Activated naive CD8-positive, alpha-beta T cell treated with anti-CD3 and anti-CD28 coated beads, Interleukin-2, amount 50 U/mL, for 16 hours (primary cell): ENCODE measurements at regions not wholly inside any gene's neighbourhood (a gene's known extent, or its start where the extent isn't known, plus 50 kb on each side); places are given as distances from the start of the nearest gene placed in this dataset.
"Not testable (repeated sequence)": the region's sequence is repeated elsewhere in the genome, so short reads cannot be mapped to it uniquely, and the experiment has no call there.

Source experiments
- DNase-seq: peaks from one replicate; pipeline ENCODE4 v3.0.0-alpha.2; 2020; ENCODE audit warnings: low read depth, low spot score

DNA sequence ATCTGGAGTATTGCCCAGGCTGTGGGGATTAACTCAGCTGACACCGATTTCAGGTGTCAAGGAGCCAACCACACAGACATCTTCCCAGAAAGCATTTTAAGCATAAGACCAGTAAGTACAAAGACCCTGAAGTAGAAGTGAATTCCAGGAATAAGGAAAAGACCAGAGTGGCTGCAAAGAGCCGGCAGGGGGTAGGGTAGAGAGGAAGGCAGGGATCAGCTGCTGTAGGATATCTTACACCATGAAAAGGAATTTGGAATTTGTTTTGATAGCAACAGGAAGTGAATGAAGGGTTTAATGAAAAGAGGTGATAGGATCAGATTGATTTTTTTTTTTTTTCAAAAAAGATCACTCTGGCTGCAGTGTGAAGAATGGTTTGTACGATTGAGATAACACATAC lies 113.6 kb upstream of the PPARGC1A start:
- DNase-seq = no peak

DNA sequence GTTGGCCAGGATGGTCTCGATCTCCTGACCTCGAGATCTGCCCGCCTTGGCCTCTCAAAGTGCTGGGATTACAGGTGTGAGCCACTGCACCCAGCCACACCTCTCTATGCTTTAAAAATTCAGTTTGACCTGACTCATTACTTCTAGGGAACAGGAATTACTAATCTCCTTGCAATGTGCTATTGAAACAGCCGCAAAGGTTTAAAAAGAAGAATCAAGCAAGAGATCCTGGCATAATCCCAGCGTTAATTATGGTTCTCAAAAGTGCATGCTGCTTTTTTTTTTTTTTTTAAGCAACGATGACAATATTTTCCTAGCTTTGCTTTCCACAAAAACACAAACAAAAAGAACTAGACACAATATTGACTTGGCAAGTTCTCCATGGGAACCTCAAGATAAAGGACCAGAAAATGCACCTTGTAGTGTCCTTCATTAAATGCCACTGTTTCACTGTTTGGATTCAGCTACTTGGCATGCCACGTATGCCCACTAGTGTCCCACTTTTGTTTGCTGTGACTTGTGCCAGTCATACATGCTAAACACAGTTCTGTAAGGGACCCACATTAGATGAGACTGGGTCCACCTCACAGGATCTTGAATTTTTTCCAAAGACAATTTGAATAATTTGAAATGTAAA lies 112.6 kb upstream of the PPARGC1A start:
- DNase-seq = no peak

DNA sequence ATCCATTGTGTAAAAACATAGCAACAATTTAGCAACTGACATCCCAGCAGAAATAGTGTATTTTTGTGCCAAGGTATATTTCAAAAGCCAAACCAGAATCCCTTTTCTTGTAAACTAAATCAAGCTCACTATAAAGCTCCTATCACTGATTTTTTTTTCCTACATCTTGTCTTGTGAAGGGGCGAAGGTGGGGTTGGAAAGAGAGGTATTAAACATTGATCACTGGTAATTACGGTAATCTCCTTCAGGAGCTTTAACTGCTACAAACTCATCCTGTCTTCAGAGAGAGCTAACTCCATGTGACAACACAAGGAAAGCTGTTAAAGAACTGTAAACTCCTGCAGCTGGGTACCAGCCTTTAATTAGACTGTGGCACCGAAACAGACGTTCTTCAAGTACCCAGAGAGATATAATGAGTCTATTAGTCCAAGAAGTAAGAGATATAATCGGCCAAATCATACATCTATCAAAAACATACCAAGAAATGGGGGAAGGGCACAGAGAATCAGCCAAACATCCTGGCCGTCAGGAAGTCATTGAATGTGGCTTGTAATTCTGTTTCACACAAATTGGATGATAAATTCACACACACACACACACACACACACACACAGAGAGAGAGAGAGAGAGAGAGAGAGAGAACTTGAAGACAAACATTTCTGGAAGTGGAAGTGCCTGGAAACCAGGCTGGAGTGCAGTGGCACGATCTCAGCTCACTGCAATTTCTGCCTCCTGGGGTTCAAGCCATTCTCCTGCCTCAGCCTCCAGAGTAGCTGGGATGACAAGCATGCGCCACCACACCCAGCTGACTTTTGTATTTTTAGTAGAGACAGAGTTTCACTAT lies 111.9 kb upstream of the PPARGC1A start:
- DNase-seq = no peak

DNA sequence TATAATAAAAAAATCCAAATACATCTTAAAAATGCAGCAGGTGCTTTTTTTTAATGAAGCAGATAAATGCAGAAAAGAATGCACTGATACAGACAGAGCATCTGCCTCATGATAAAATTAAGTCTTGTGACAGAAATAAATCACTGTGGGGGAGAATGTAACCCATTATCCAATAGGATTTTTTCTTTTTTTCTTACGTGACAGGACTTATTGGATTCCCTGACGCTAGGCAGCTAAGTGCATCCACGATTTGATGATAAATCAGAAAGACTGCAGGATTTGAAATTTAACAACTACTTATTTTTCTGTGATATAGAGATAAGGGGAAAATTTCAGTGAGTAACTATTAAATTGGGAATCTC lies 110.6 kb upstream of the PPARGC1A start:
- DNase-seq = no peak

DNA sequence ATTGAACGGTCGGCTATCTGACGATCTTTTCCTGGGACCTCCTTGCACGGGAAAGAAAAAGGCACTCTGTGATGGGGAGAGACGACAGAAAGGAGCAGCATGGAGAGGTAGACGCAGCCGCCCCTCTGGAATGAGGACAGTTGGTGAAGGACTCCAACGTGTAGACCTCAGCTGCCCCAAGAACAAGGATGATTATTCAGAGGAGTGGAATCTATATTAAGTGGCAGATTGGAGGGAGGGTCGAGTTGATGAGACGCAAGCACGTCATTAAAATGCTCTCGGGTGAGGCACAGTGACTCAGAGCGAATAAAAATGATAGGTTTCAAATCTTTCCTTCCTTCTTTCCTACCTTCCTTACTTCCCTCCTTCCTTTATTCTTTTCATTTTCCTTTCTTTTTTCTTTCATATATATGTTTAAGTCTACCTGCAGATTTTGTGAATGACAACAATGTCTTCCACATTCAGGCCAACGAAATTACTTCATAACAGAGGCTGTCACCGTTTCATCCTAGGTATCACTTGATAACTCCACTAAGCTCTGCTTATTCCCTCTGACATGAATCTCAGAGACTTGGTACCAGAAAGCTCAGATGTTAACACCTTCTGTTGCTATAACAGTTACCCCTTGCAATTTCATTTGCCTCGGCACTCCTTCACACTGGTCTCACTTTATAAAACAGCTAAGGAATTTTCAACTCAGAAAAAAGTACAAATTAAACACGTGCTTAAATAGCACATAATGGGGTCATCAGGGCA lies 110.0 kb upstream of the PPARGC1A start:
- DNase-seq = no peak

DNA sequence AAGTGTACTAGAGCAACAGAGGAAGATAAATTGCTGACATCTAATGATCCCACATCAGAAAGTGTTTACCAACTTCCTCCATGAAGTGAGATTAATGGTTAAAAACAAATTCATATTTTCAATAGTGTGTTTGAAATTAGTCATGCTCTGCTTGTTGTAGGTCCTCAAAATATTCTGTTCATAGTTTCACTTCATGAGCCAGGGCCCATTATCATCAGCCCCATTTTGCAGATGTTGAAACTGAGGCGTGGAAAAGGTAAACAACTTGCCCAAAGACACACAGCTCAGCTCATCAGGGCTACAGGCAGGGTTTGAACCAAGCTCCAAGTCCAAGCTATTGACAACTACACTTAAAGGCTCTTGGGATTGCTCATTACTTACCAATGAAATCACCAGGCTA lies 103.5 kb upstream of the PPARGC1A start:
- no peak for DNase-seq

DNA sequence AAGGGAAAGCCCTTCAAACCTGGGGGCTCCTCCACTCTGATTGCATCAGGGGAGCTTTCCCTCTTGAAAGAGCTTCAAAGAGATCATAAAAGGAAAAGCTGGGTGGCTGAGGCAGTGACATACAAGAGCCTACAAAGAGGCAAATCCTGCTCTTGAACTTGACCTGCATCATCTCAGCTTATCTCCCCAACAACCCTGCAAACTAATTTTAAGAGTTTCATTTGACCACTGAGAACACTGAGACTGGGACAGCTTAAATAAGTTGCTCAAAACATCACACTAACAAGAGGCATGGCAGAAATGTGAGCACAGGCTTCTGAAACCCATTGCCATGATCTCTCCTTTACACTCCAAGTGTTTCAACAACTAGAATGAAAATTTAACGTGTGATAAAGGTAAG lies 101.6 kb upstream of the PPARGC1A start:
- no peak for DNase-seq

DNA sequence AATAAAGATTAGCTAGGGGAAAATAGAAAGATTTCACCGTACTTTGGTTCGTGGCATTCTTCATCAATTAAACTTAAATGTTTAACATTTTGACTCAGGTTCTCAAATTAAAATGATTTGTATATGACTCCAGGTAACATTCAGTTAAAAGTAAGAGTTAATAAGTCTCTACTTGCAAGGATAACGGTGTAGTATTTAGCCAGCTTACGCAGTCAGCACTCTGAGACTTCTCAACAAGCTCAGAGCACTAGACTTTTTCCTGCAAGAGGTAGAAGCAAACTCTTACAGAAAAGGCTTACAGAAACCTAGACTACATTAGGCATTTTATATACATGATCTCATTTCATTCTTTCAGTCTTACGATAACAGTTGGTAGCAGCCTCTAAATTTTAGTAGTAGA lies 96.4 kb upstream of the PPARGC1A start:
- DNase-seq = no peak

DNA sequence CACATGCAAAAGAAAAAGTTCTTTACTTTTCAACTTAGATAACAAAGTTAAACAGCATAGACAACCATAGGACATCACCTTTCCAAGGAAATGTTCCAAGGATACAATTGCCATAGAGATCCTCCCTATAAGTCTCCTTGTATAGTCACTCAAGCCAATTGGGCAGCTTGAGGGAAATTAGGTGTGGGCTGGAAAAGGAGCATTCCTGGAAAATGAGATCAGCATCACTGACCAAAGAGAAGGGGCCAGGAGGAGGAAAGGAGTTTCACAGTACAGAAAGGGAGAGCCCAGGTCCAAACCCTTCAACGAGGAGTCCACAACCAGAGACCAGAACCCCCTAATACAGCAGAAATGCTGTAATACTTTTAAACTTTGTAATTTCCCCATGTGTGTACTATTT lies 91.5 kb upstream of the PPARGC1A start:
- DNase-seq = no peak

DNA sequence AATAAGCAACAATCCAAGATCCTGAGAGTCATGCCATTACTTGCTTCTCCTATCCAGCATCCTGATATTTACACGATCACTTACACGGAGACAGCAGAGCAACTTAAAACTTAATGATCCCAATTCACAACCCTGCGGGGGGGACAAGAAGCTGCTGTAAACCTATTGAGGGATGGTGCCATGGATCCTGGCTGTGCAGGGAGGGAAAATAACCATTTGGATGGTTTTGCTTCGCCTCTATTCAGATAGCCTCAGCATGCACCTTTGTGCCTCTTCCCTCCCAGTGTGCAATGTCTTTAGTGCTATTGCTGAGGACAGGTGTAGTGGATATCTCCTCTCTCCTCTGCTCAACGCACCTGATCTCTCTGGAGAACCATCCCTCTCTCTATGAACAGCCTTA lies 89.7 kb upstream of the PPARGC1A start:
- no peak for DNase-seq

DNA sequence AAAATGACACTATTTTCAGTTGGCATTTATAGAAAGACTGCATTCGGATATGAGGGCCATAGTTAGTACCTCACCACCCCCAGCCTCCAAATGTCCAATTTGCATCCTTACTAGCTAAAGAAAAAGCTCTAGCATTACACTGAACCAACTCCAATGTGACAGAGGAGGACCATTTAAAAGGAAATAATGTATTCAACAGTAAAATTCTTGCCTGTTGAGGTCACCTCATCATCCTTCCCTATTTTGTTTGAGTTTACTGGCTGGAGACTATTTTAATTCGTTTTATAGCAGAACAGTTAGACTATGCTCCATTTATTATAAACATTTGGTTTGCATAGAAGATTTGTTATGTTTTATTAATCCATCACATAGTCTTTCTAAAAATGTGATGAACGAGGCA lies 88.2 kb upstream of the PPARGC1A start:
- no peak for DNase-seq

DNA sequence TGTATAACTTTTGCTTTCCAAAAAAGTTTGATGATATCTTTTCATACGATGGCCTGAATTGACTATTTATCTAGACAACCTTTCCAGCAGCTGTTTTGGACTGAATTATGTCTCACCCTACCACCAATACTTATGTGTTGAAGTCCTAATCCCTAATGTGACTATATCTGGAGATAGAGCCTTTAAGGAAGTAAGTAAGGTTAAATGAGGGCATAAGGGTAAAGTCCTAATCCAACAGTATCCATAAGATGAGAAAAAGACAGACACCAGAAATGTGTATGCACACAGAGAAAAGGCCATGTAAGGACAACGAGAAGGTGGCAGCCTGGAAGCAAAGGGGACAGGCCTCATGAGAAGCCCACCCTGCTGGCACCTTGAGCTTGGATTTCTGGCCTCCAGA lies 86.6 kb upstream of the PPARGC1A start:
- no peak for DNase-seq

DNA sequence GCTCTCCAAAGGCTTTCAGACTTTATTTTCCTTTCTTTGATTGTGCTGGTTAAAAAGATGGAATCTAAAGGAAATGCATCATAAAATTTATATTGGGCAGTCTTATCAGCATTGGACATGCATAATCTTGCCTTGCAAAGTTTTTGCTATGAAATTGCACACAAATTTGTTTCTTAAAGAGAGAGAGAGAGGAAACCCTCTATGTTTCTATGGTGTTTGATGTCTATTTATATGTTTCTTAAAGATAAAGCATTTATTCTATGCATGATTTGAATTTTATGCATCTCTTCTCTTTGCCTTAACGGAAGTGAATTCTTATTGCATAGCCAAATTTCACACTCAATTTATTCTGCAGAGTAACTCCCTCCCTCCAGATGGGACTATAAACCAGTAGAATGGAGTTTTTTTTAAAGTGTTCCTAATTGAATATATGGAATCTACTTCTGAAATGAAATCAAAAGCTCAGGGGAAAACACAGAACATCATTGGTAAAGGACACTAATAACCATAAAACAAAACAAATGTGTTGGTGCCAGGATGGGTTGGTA lies 83.5 kb upstream of the PPARGC1A start:
- no peak for DNase-seq

DNA sequence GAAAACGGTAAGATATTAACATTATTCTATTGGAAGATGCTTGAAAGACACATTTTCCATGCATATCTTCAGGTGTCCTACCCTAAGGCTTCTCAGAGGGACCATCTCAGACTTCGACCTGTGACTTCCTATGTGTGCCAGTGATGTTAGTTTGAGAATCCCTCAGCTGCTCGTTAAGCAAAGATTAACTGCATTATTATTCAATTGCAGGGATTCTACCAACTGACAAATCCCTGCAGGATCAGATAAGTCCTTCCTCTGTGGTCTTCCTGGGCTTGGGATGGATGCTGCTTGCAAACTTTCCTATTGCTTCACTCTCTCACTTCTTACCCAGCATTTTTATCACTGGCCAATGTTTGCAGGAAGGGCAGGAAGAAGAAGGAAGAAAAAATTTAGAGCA lies 83.0 kb upstream of the PPARGC1A start:
- no peak for DNase-seq

DNA sequence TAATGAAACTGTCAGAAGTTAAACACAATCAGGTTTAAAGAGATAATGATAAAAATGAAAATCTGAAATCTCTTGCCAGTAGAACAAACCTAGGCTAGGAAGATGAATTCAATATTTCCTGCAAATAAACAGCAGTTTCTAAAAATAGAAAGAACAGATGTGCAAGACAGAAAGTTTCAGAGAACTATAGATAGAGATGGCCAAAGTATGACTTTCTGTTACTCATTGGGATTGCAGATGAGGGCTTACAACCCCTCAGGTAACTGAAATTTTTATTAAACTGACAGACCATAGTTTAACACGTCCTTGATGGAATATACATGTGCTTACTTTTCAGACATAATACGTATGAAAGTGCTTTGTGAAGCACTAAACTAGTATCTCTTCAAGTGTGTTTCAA lies 82.3 kb upstream of the PPARGC1A start:
- no peak for DNase-seq

DNA sequence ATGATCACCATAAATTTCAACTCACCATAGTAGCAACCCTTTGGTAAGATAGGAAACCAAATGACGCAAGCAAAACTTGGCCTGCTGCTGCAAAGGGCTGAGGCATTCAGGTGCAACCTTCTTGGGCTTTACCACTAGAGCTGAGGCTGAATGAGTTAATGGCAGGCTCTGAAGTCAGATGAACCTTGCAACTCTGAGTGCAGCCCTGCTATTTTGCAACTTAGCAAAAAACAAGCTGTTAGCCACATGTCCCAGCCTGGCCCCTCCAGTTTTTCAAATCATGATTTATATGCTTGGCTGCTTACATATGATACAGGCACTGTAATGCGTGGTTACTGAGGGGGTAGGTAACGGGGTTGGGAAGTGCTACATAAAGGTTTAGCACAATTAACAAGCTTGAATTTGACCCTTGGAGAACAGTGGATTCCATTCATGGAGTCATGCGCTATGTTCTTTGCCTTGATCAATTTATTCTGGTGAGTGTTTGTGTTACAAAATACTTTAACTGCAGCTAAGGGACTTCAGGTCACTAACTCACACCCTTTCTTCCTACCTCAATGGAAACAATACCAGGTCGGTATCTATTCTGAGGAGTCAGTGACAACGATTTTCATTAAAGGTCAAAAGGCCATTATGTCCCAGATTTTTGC lies 80.5 kb upstream of the PPARGC1A start:
- DNase-seq = no peak

DNA sequence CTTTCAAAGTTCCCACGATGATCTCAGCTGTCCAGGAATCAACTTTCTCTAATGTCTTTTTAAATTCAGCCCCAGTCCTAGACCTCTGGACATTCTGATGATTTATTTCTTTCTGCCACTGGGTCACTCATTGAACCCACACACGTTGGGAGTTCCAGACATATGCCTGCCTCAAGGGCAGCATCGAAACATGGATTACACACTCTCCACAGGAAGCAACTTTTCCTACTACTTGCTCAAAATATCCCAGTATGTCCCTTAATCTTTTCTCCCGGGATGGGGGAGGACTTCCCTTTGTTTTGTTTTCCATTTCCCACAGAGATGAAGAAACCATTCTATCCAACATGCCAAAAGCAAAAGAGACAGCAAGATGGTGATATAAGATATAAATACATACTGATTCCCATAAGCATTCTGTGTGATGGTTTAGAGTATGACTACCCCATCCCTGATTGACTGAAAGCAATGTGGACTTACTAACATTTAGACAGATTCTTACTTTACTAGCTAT lies 79.8 kb upstream of the PPARGC1A start:
- DNase-seq = no peak

DNA sequence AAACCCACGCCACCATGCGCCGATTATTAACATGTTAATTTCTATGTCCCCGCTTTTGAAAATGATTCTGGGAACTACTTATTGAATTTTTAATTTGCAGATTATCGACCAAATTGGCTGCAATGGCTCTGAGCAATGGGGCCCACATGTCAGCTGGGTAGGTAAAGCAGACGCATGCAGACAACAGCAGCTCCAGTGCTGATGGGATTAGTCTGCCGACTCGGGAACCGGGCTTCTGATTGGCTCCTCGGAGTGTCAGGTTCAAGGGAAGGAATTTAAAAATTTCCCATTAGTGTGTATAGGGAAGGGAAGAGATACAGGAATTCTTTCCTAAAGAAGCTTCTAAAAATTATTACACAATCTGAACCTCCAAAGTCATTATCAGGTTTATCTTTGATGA lies 77.4 kb upstream of the PPARGC1A start:
- DNase-seq = no peak

DNA sequence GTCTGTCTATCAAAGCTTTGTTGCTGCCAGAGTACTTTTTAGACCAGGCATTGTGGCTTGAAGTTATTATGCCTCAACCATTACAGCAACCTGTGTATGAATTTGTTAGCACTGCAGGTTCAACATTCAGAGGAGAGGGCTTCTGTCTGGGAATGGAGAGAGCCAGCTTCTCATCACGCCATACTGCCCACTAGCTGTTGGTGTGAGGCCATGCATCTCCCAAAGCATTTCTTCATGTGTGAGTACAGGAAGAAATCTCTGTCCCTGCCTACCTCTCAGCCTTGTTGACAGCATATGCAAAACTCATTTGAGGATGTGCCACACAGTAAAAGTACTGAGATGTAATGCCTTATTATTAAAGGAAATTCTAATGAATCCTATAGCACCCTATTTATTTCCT lies 76.9 kb upstream of the PPARGC1A start:
- DNase-seq = no peak

DNA sequence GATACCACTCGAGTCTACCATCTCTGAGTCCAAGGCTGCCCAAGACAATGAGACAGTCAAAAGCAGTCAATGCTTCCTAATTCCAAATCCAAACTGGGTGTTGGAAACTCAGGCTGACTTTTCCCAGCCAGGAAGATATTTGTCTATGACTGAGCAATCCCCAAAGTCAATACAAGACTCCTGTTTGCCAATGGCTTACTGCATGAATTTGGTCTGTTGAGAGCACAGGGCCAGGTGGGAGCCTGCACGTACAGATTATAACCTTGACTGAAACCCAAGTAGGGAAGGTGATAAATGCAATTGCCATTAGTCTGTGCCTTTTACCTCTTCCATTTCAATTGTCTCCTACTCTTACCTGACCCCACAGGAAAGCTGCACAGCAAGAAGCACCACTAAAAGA lies 72.6 kb upstream of the PPARGC1A start:
- DNase-seq = no peak

DNA sequence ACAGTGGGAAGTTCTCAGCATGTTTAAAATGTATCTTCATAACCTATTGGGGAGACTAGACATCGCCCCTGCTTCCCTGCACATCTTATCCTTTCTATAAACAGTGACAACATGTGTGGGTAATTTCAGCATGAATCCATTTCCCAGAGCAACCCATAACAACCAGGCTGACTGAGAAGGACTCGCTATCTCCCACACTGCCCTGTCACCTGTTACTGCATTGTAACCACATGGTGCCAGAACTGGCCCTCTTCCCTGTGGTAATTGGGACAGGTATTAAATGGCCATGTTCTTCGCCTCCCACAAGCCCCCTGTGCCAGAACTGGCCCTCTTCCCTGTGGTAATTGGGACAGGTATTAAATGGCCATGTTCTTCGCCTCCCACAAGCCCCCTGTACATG lies 71.5 kb upstream of the PPARGC1A start:
- DNase-seq = not testable (repeated sequence)
